Cardiac septum (tissue), 1 donor: ENCODE measurements at regions not wholly inside any gene's neighbourhood (a gene's known extent, or its start where the extent isn't known, plus 50 kb on each side); places are given as distances from the start of the nearest gene placed in this dataset.
"Not testable (repeated sequence)": the region's sequence is repeated elsewhere in the genome, so short reads cannot be mapped to it uniquely, and the experiment has no call there.

ENCODE experiments used
- DNase-seq: peaks from one replicate; pipeline ENCODE4 v3.0.0-alpha.2; 2020; ENCODE audit warnings: low spot score
- intact Hi-C: fragments of 100-400 bp; cut with DNase I; formaldehyde crosslinking; loops from one replicate; pipeline ENCODE4 v1.14.0; 2022
- donor health status: DM: no; HTN: no; CAD: no.

DNA sequence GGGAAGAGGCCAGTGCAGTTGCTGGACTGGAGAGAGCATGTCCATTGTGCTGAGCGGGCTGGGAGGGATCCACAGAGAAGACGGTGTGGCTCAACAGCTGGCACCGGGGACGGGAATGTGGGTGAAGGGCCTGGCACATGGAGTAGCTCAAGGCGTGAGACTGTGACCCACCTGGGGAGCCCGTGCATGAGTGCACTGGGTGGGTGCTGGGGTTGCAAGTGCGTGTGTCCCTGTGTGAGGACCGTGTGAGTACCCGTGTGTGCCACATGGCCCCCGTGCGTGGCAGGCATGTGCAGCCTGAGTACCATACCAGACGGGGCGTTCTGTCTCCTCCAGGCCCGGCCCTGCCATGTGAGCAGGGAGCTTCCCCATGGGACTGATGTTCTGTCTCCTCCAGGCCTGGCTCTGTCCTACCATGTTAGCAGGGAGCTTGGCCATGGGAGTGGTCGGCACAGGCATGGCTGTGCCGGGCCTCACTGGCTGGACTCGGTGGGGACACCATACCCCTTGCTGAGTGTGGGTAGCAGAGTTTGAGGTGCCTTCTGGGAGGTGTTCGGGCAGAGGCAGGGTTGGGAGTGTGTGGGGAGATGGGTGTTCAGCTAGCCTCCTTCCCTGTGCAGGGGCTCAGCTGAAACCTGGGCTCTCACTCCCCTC, 234.4 kb downstream of the TMEM121 start:
- DNase-seq, result no peak
- intact Hi-C loops, result no loop called here

DNA sequence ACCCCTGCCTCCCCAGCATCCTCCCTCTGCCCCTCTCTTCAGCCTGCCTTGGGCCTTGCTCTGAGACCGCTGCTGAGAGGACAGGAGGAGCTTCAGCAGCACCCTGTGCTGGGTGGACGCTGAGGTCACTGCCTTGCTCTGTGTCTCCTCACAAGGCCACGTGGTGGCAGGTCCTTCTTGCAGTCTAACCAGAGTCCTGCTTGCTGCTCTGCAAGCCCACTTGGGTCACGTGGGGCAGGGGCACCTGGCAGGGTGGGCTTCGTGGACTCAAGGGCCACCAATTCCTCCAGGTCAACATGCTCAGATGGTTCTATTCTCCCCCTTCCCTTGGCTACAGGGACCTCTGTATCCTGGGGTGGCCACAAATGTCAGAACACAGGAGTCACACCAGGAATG, 235.0 kb downstream of the TMEM121 start:
- DNase-seq, intact Hi-C loops: not testable (repeated sequence)

DNA sequence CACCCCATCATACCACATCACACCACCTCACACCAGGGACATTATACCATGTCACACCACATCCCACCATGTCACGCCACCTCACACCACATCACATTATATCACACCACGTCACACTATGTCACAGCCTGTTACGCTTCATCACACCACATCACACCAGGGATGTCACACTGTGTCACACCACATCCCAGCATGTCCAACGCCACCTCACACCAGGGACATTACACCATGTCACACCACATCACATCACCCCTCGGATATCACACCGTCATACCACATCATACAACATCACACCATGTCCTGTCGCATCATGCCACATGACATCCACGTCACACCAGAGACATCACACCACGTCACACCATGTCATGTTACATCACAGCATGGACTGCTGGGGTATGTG, 235.5 kb downstream of the TMEM121 start:
- intact Hi-C loops, result no loop called here
- no peak for DNase-seq

DNA sequence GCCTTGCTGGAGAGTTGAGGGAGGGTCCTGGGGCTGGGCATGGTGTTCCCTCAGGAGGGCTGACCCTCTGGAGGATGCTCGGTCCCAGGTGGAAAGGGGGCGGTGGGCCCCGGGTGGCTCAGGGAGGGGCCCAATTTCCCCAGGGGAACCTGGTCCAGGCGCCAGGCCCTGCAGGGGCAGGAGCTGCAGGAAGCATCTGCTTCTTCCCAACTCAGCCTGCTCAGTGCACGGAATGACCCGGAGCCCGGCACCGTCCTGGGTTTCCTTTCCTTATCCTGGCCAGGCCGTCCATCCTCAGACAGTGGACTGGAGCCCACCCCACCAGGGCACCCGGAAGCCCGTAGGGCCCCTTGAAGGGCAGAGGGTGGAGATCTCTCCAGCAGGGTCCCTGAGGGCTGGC, 235.9 kb downstream of the TMEM121 start:
- DNase-seq, intact Hi-C loops: not testable (repeated sequence)

DNA sequence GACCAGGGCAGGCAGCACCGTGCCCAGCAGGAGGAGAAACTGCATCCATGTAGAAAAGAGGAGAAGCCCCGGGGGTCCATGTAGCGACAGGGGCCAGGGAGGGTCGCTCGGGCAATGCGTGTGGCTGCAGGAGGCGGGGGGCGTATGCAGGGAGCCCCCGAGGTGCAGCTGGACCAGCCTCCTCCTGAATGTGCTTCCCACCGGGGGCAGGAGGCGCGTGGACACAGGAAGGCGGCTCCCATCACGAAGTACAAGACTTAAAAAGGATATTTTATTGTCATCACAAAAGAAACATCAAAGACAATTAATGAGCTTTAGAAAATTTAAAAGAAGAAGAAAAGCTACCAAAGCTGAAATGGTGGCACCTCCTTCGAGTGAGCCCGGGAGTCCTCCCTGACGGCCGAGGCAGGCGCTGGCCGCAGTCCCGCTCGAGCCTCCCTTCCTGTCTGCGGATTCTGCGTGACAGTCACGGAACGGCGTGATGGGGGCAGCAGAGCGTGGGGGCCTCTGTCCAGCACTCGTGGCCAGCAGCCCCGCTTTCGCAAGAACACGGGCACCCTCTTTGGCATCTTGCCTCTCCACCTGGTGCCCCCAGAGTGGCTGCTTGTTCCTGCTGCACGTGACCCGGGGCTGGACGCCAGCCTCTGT, 238.0 kb downstream of the TMEM121 start:
- DNase-seq, intact Hi-C loops: not testable (repeated sequence)

DNA sequence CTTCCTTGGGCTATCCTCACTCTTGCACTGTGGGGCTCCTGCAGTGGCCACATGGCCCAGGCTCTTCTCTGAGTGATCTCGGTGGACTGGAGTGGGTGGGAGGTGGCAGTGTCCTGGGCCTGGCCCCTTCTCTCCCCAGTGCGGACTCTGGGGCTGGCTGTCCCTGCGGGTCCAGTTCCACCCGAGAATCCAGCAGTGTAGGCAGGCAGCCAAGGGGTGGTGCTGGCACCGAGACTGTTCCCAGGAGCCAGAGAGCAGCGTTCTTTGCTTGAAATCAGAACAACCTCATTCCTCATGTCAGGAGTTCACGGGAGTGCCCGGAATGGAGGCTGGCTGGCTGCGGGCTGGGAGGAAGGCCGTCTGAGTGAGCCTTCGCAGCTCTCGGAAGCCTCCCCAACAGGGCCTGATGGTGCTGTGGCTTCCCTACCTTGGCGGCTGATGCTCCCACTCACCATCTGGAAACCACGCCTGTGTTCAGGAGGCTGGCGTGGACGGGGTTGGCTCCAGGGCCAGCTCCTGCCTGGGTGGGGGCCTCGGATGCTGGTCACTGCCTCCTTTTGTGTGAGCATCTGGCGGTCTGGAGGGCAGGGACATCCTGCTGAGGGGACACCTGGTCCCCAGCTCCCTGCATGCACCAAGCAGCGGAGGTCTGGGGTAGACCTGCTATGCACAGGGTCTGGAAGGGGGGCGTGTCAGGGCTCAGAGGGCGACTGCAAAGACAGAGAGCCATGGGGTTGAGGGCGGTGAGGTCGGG, 238.9 kb downstream of the TMEM121 start:
- not testable (repeated sequence) for DNase-seq

DNA sequence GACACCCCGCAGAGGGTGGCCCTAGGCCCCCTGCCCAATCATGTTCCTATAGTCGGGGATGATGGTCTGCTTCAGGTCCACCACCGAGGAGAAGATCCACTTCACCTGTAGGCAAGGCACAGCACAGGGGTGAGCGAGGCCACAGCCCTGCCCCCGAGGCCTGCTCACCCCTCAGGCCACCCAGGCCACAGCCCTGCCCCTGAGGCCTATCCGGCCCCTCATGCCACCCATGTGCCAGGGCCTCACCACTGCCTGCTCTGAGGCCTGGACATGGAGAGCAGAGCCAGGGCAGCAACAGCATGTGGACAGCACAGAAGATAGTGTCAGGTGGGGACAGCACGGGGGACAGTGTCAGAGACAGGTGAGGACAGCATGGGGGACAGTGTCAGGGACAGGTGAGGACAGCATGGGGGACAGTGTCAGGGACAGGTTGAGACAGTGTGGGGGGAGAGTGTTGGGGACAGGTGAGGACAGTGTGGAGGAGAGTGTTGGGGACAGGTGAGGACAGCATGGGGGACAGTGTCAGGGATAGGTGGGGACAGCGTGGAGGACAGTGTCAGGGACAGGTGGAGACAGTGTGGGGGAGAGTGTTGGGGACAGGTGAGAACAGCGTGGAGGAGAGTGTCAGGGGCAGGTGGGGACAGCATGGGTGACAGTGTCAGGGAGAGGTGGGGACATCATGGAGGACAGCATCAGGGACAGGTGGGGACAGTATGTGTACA, 239.7 kb downstream of the TMEM121 start:
- DNase-seq, result no peak
- intact Hi-C loops, result no loop called here

More for the DNA sequence above, 238.9 kb downstream of the TMEM121 start:
- intact Hi-C loops, result not testable (repeated sequence)

DNA sequence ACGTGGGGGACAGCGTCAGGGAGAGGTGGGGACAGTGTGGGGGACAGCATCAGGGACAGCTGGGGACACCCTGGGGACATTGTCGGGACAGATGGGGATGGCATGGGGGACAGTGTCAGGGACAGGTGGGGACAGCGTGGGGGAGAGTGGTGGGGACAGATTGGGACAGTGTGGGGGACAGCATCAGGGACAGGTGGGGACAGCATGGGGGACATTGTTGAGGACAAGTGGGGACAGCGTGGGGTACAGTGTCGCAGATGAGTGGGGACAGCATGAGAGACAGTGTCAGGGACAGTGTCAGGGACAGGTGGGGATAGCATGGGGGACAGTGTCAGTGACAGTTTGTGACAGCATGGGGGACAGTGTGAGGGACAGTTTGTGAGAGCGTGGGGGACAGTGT, 240.9 kb downstream of the TMEM121 start:
- no peak for DNase-seq
- intact Hi-C loops, result no loop called here

DNA sequence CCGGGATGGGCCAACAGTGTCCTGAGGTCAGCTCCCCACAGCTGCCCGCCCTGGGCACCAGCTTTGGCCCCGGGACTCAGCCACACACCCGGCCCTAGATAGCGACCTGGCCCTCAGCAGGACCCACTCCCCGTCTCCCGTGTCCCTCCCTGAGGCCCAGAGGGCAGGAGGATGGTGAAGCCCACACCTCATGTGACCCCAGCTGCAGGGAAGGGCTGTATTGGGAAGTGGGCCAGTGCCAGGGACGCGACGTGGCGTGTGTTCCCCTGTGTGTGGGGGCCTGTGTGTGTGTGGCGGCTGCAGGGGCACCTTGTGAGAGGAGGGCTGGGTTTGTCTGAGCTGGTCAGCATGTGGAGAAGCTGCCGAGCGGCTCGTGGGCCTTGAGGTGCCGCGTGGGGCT, 241.7 kb downstream of the TMEM121 start:
- intact Hi-C loops, DNase-seq: not testable (repeated sequence)

DNA sequence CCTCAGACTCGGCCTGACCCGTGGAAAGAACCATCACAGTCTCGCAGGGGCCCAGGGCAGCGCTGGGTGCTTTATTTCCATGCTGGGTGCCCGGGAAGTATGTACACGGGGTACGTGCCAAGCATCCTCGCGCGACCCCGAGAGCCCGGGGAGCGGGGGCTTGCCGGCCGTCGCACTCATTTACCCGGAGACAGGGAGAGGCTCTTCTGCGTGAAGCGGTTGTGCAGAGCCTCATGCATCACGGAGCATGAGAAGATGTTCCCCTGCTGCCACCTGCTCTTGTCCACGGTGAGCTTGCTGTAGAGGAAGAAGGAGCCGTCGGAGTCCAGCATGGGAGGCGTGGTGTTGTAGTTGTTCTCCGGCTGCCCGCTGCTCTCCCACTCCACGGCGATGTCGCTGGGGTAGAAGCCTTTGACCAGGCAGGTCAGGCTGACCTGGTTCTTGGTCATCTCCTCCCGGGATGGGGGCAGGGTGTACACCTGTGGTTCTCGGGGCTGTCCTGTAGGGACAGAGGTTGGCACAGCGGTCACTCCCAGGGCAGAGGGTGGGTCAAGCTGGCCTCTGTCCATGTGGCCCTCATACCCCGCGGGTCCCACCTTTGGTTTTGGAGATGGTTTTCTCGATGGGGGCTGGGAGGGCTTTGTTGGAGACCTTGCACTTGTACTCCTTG, 242.8 kb downstream of the TMEM121 start:
- DNase-seq, intact Hi-C loops: not testable (repeated sequence)

DNA sequence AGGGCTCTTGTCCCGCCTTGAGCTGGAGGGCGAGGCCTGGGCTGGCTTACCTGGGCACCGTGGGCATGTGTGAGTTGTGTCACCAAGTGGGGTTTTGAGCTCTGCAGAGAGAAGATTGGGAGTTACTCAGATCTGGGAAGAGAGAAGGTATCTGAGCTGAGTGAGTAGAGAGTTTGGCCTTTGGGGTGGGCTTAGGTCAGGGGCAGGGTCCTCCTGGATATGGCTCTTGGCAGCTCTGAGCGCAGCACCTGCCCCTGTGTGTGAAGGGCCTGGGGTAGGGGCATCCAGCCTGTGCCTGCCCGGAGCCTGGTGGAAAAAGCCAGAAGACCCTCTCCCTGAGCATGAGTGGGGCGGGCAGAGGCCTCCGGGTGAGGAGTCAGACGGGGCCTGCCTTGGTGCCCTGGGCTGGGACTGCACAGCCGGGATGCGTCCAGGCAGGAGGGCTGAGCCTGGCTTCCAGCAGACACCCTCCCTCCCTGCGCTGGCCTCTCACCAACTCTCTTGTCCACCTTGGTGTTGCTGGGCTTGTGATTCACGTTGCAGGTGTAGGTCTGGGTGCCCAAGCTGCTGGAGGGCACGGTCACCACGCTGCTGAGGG, 244.3 kb downstream of the TMEM121 start:
- DNase-seq, intact Hi-C loops: not testable (repeated sequence)

DNA sequence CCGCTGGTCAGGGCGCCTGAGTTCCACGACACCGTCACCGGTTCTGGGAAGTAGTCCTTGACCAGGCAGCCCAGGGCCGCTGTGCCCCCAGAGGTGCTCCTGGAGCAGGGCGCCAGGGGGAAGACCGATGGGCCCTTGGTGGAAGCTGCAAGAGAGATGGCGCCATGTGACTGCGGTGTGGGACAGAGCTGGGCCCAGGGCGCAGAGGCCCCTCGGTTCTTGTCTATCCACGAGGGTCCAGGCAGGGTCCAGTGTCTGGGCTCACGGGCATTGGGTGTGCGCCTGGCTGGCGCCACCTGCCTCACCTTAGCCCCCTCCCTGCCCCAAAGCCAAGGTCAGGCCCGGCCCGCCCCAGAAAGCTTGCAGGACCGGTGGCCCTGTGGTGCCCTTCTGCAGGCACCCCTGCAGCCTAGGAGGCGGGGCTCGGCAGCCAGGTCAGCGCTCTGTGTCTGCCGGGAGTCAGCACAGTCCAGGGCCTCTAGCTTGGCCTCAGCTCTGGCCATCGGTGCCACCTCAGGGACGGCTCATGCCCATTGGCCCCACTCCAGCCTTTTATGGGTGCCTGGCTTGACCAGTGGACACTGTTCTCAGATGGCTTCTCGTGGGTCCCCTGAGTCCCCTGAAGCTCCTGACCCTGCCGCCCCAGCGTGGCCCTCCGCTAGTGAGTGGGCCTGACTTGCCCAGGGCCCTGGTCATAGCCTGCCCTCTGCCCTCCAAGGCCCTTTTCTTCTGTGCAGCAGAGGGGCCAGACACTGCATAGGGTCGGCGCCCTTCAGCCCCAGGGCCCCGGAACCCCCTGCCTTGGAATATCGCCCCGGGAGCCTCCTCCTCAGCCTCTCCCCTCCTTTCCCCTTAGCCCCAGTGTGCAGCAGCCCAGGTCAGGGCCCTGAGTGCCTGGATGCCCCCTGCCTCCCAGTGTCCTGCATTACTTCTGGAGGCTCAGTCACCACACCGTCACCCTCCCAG, 245.2 kb downstream of the TMEM121 start:
- DNase-seq, intact Hi-C loops: not testable (repeated sequence)

DNA sequence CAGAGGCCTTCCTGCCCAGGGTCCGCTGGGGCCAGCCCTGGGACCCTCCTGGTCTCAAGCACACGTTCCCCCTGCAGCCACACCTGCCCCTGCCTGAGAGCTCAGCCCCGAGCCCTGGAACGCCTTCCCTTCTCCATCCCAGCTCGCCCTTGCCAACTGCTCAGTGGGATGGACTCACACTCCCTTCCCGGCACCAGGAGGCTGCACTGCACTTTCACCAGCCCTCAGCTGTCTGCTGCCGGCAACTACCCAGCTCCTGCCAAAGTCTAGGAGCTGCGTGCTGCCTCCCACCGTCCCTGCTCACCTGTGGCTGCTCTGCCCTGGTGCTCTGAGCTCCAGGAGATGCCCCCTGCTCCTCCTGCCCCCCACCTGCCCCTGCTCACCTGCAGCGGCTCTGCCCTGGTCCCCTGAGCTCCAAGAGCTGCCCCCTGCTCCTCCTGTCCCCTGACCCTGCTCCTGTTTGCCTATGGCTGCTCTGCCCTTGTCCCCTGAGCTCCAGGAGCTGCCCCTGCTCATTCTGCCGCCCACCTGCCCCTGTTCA, 246.4 kb downstream of the TMEM121 start:
- DNase-seq, intact Hi-C loops: not testable (repeated sequence)

DNA sequence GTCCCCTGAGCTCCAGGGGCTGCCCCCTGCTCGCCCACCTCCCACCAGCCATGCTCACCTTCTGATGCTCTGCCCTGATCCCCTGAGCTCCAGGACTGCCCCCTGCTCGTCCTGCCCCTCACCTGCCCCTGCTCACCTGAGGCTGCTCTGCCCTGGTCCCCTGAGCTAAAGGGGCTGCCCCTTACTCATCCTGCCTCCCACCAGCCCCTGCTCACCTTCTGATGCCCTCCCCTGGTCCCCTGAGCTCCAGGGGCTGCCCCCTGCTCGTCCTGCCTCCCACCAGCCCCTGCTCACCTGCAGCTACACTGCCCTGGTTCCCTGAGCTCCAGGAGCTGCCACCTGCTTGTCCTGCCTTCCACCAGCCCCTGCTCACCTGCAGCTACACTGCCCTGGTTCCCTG, 247.2 kb downstream of the TMEM121 start:
- intact Hi-C loops, result no loop called here
- no peak for DNase-seq

DNA sequence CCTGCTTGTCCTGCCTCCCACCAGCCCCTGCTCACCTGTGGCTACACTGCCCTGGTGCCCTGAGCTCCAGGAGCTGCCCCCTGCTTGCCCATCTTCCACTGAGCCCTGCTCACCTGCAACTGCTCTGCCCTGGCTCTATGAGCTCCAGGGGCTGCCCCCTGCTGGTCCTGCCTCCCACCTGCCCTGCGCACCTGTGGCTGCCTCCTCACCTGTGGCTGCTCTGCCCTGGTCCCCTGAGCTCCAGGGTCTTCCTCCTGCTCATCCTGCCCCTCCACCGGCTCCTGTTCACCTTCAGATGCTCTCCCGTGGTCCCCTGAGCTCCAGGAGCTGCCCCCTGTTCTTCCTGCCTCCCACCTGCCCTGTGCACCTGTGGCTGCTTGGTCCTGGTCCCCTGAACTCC, 247.6 kb downstream of the TMEM121 start:
- intact Hi-C loops, result no loop called here

DNA sequence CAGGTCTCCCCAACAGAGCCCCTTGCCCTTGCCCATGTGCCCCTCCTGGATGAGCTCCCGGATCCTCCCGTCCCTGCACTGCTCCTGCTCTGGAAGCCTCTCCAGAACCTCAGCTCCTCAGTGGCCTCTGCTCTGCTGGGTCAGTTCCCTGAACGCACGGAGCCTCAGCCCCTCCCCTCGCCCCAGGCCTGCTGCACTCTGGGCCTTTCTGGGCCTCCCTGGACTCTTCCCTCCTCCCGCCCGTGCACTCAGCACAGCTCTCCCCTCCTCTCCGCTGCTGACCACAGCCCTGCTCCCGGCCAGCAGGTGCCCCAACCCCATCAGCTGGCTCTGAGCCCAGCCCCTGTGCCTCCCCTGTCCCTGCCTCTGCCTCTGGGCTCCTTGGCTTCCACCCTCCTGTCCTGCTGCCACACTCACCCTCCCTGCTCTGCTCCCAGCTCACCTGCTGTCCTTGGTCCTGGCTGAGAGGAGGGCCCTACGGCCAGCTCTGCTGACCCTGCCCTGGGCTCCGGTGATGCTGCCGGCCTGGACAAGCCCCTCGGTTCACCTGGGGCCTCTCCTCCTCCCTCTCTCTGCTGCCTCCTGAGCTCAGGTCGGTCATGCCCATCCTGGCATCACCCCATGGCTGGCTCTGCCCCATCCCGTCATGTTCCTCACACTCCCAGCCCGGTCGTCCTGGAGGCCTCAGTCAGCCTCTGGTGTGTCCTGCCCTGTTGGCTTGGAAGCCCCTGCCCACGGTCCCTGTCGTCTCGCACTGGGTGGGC, 248.4 kb downstream of the TMEM121 start:
- intact Hi-C loops, DNase-seq: not testable (repeated sequence)

More for the DNA sequence above, 247.6 kb downstream of the TMEM121 start:
- no peak for DNase-seq

DNA sequence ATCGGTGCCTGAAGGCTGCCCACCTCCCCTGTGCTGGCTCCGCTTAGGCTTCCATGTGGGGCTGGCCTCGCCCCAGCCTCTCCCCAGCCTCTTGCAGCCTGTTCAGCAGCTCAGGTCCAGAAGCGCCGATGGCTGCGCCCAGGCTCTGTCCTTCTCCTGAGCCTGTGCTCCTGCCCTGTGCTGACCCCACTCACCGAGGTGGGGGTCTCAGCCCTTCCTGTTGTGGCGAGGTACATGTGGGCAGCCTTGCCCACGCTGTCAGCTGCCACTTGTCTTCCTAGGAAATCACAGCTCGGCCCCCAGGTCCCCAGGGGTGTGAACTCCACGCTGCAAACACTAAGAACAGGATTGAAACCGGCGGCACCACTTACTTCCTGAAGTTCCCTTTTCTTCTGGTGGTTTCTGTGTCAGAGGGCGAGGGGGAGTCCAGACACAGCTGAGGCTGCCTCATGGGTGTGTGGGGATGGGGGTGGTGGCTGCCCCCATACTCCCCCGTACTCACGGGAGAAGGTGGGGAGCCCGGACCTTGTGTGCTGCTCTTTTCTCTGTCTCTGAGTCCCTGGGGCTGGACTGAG, 249.1 kb downstream of the TMEM121 start:
- DNase-seq, intact Hi-C loops: not testable (repeated sequence)
